ENCODE measurements at regions not wholly inside any gene's neighbourhood (a gene's known extent, or its start where the extent isn't known, plus 50 kb on each side); places are given as distances from the start of the nearest gene placed in this dataset.

GRCh38 chr13:44072536-44072935, 192.8 kb downstream of the LACC1 start:
- H2BK15ac ChIP-seq (ENCODE audit: low read depth, low read length) = no peak overlapping the region
- H3K23ac ChIP-seq (ENCODE audit: insufficient read length, low read depth, low read length) = no peak overlapping the region
- H3K79me2 ChIP-seq (ENCODE audit: insufficient read depth, low read length) = no peaks in the 10 kb centered on the region
- no peak overlapping the region for H3K4me3 Mint-ChIP-seq
- H3K18ac ChIP-seq (ENCODE audit: insufficient read length, low read depth, low read length) = no peak overlapping the region
- H3K27me3 ChIP-seq (ENCODE audit: insufficient read depth, low read length) = no peaks in the 10 kb centered on the region
- no peak overlapping the region for H3K27ac ChIP-seq (ENCODE audit: insufficient read length, low read depth, low read length)
- H3K56ac ChIP-seq (ENCODE audit: insufficient read length, low read depth, low read length) = no peak overlapping the region
- H2BK120ac ChIP-seq (ENCODE audit: low read depth, low read length, poor library complexity, severe bottlenecking) = no peak overlapping the region
- H3K4me2 ChIP-seq (ENCODE audit: insufficient read depth, insufficient read length, low read length) = no peak overlapping the region
- H3T11ph ChIP-seq (ENCODE audit: low read length) = no peak overlapping the region
- no peak overlapping the region for H3K14ac ChIP-seq (ENCODE audit: insufficient read depth, low read length)
- no peak overlapping the region for H2BK12ac ChIP-seq (ENCODE audit: insufficient read length, low read depth, low read length)
- H4K5ac ChIP-seq (ENCODE audit: insufficient read length, low read depth, low read length) = no peak overlapping the region
- no peaks in the 10 kb centered on the region for H4K20me1 ChIP-seq (ENCODE audit: control insufficient read depth, insufficient read depth, insufficient read length)
- H3K27ac Mint-ChIP-seq = no peak overlapping the region
- DNase-seq = no peak
- H3K4me1 ChIP-seq (ENCODE audit: insufficient read depth, low read length) = no peaks in the 10 kb centered on the region
- no peak for TF ChIP-seq CTCF (conservative IDR thresholded peaks at IDR 0.05)
- H3K9me3 Mint-ChIP-seq = peaks cover 26 to 29% of the 10 kb centered on the region in 2 experiments
- H3K23me2 ChIP-seq (ENCODE audit: insufficient read length, low read depth, low read length, poor library complexity, severe bottlenecking) = no peaks in the 10 kb centered on the region
- no peaks in the 10 kb centered on the region for H3K9me3 ChIP-seq (ENCODE audit: control insufficient read depth, low read depth, low read length)
- H2AFZ ChIP-seq (ENCODE audit: low read length) = no peak overlapping the region
- H2BK20ac ChIP-seq (ENCODE audit: low read depth, low read length, poor library complexity, severe bottlenecking) = no peak overlapping the region
- no peak overlapping the region for H4K91ac ChIP-seq (ENCODE audit: insufficient read length, low read depth, low read length)
- H2BK5ac ChIP-seq (ENCODE audit: insufficient read length, low read length) = no peak overlapping the region
- no peak overlapping the region for H3K9ac ChIP-seq (ENCODE audit: extremely low read depth, insufficient read length, low read length)
- no peaks in the 10 kb centered on the region for H3K27me3 Mint-ChIP-seq (ENCODE audit: low read depth)
- H3K4me1 Mint-ChIP-seq = peaks cover 22 to 23% of the 10 kb centered on the region in 2 experiments
- no peak overlapping the region for H3K4ac ChIP-seq (ENCODE audit: low read depth, low read length)
- no peak overlapping the region for H2AK5ac ChIP-seq (ENCODE audit: insufficient read length, low read length)
- H3K79me1 ChIP-seq (ENCODE audit: insufficient read depth, low read depth, low read length, poor library complexity, severe bottlenecking) = no peaks in the 10 kb centered on the region
- H4K8ac ChIP-seq (replicated peaks; ENCODE audit: insufficient read length, low read depth, low read length) = no peak overlapping the region
- H3K36me3 Mint-ChIP-seq (ENCODE audit: insufficient read depth in 1 of 3, low read depth in 3 of 3) = peaks cover 12 to 30% (median 15%) of the 10 kb centered on the region in 3 experiments

Measured in H9 (cell line).